ENCODE measurements at regions not wholly inside any gene's neighbourhood (a gene's known extent, or its start where the extent isn't known, plus 50 kb on each side); places are given as distances from the start of the nearest gene placed in this dataset.
A peak's percentile ranks its signal among the peaks of the same experiment; 100 is the strongest.

DNA sequence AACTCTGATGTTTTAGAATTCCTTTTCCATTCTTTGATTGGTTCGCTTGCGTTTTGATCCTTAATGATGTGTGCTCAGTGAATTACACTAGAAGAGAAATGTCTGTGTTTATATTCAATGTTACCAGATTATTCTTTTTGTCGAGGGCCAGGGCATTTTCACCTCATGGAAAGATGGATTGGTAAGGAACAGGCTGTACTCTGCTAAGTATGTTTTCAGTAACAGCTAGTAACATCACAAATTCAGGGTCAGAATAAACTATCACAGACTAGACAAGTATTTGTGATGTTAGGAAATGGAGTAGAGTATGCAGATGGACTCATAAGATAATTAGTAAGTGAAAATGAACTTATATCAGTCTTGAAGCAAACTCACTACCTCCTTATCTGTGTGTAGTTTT, 235.6 kb downstream of the SOX4 start:
- Mint-ChIP-seq H3K27me3 (no peaks in the 10 kb centered on the region), H3K4me3 (ENCODE audit: low read depth) (no peak overlapping the region), H3K4me1 (ENCODE audit: low read depth) (peaks cover 50% of the 10 kb centered on the region), H3K36me3 (ENCODE audit: insufficient read depth) (peaks cover 4% of the 10 kb centered on the region), H3K9me3 (ENCODE audit: low read depth) (no peaks in the 10 kb centered on the region), H3K27ac (peak overlapping the region; percentile 54)
- DNase-seq (ENCODE audit: low spot score, unreplicated experiment) = no peak
- TF ChIP-seq, protein P1, sequence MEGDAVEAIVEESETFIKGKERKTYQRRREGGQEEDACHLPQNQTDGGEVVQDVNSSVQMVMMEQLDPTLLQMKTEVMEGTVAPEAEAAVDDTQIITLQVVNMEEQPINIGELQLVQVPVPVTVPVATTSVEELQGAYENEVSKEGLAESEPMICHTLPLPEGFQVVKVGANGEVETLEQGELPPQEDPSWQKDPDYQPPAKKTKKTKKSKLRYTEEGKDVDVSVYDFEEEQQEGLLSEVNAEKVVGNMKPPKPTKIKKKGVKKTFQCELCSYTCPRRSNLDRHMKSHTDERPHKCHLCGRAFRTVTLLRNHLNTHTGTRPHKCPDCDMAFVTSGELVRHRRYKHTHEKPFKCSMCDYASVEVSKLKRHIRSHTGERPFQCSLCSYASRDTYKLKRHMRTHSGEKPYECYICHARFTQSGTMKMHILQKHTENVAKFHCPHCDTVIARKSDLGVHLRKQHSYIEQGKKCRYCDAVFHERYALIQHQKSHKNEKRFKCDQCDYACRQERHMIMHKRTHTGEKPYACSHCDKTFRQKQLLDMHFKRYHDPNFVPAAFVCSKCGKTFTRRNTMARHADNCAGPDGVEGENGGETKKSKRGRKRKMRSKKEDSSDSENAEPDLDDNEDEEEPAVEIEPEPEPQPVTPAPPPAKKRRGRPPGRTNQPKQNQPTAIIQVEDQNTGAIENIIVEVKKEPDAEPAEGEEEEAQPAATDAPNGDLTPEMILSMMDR (IDR thresholded peaks at IDR 0.05; ENCODE audit: unreplicated experiment) = no peak

DNA sequence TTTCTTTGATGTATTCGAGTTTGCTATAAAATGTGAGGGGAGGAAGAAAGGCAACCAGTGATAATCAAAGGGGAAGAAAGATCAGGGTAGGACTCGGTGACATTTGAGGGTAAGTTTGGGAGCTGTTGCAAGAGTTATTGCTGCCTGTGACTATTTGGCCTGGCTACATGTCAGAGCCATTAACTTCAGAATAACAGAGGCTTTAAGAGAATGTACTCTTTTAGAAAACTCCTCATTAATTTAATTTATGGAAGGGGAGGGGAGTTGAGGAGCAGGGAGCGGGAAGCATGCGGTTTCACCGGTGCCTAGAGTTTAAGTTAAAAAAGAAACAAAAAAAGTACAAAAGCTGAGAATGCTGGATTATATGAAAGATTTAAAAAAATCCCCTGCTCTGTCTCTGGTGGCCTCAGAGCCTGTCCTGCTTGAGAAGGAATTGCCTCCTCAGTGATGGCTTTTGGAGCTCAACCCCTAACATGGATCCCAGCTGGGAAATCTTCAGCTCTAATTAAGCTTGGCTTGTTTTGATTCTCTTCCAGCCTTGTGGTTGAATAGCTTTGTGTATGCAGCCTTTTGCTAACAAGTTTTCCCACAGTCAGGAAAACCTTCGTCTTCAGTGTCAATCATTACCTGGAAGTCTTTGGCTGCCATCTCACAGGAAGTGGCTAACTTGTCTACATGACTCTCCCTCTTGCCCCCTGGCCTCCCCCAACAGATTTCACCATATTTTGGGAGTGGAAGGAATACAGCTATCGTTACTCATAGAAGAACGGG, 238.2 kb downstream of the SOX4 start:
- Mint-ChIP-seq H3K4me1 (ENCODE audit: low read depth) (peaks cover 41% of the 10 kb centered on the region), H3K27ac (peak overlapping the region; percentile 10), H3K36me3 (ENCODE audit: insufficient read depth) (peaks cover 7% of the 10 kb centered on the region), H3K27me3 (no peaks in the 10 kb centered on the region), H3K9me3 (ENCODE audit: low read depth) (no peaks in the 10 kb centered on the region), H3K4me3 (ENCODE audit: low read depth) (no peak overlapping the region)
- no peak for DNase-seq (ENCODE audit: low spot score, unreplicated experiment)
- TF ChIP-seq, protein P1 (IDR thresholded peaks at IDR 0.05; ENCODE audit: unreplicated experiment) = no peak

DNA sequence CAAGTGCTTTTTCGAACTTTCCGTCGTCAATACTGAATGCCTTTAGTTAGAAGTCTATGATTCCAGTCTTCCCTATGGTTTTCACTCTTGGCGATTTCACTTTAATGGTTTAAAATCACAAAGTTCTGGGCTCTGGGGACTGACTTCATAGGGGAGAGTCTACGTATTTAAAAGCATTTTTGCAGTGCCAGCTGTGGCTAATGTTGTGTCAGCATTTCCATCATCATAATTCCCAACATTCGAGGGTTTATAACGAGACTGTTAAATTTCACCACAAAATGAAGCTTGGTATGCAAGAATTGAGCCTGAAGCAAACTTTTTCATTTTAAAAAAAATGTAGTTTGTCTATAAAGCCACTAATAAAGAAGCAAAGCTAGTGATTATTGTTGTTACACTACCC, 242.7 kb downstream of the SOX4 start:
- no peak for DNase-seq (ENCODE audit: low spot score, unreplicated experiment)
- H3K36me3 Mint-ChIP-seq (ENCODE audit: insufficient read depth) = peaks cover 17% of the 10 kb centered on the region
- H3K9me3 Mint-ChIP-seq (ENCODE audit: low read depth) = peaks cover 2% of the 10 kb centered on the region
- H3K4me1 Mint-ChIP-seq (ENCODE audit: low read depth) = peaks cover 20% of the 10 kb centered on the region
- peak overlapping the region; percentile 79 for H3K27ac Mint-ChIP-seq
- no peak overlapping the region for H3K4me3 Mint-ChIP-seq (ENCODE audit: low read depth)
- no peaks in the 10 kb centered on the region for H3K27me3 Mint-ChIP-seq
- TF ChIP-seq, protein P1 (IDR thresholded peaks at IDR 0.05; ENCODE audit: unreplicated experiment) = no peak

DNA sequence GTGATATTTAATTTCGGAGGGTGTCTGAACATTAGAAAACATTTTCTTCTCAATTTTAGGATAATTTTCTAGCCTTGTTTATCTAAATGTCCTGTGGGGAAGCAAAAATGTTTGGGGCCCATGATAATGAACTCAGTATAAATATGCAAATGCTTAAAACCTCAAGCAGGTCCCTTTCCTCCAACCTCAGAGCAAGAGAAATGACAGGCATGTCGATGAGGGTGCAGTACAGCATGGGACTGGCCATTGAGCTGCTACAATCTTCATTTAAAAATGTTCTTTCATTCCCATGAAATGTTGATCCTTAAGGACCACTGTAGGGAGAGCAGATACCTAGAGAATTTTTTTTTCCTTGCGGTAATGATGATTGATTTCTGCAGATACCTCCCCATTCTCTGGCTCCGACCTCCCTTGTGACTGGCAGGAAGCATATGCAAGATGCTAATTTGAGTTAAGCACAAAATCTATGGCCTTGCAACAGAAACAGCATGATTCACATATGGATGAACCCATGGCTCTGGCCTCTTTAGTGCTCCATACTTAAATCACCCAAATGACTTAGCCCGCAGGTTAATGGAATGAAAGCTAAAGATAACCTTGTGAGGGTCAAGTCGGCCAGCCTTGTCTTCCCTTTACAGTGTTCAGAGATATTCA, 243.3 kb downstream of the SOX4 start:
- peak overlapping the region; percentile 66 for H3K27ac Mint-ChIP-seq
- TF ChIP-seq, protein P1 (IDR thresholded peaks at IDR 0.05; ENCODE audit: unreplicated experiment) = no peak
- peaks cover 6% of the 10 kb centered on the region for H3K9me3 Mint-ChIP-seq (ENCODE audit: low read depth)
- no peak overlapping the region for H3K4me3 Mint-ChIP-seq (ENCODE audit: low read depth)
- no peak for DNase-seq (ENCODE audit: low spot score, unreplicated experiment)
- no peaks in the 10 kb centered on the region for H3K27me3 Mint-ChIP-seq
- peaks cover 20% of the 10 kb centered on the region for H3K36me3 Mint-ChIP-seq (ENCODE audit: insufficient read depth)
- peaks cover 15% of the 10 kb centered on the region for H3K4me1 Mint-ChIP-seq (ENCODE audit: low read depth)

DNA sequence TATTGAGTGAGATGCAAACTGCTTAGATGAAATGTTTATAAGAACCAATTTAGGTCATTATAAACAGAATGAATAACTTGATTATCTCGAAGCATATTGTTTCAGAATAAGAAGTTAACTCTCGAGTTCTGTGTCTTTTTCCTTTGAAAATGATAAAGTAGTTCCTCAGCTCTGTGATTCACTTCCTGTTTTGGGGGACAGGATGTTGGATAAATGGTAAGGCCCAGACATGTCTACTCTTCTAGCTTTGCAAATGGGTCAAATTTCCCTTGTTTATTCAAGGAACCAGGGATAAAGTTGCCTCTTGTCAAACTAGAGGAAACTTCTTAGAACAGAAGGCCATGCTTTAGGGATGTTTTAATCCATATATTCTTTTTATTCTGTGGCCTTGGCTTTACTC, 246.9 kb downstream of the SOX4 start:
- Mint-ChIP-seq H3K36me3 (ENCODE audit: insufficient read depth) (peaks cover 21% of the 10 kb centered on the region), H3K4me3 (ENCODE audit: low read depth) (no peak overlapping the region), H3K9me3 (ENCODE audit: low read depth) (peaks cover 6% of the 10 kb centered on the region), H3K4me1 (ENCODE audit: low read depth) (peaks cover 43% of the 10 kb centered on the region), H3K27me3 (no peaks in the 10 kb centered on the region), H3K27ac (no peak overlapping the region)
- DNase-seq (ENCODE audit: low spot score, unreplicated experiment) = no peak
- TF ChIP-seq, protein P1 (IDR thresholded peaks at IDR 0.05; ENCODE audit: unreplicated experiment) = no peak
